ENCODE measurements at regions not wholly inside any gene's neighbourhood (a gene's known extent, or its start where the extent isn't known, plus 50 kb on each side); places are given as distances from the start of the nearest gene placed in this dataset.
"Not testable (repeated sequence)": the region's sequence is repeated elsewhere in the genome, so short reads cannot be mapped to it uniquely, and the experiment has no call there.

DNA sequence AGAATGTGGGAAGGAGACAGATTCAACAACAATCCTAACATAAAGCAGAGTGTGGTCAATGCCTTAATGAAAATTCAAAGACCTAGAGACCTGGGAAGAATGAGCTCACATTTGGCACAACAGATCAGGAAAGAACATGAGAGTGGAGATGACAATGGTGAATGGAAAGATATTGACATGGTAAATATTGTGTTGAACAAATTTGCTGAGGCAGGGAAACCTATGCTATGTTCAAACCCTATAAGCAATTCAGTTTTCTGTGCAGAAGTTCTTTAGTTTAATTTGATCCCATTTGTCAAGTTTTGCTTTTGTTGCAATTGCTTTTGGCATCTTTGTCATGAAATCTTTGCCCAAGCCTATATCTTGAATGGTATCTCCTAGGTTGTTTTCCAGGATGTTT is 199.4 kb upstream of the LRRTM4 start:
- no peak for DNase-seq (ENCODE audit: low spot score)

DNA sequence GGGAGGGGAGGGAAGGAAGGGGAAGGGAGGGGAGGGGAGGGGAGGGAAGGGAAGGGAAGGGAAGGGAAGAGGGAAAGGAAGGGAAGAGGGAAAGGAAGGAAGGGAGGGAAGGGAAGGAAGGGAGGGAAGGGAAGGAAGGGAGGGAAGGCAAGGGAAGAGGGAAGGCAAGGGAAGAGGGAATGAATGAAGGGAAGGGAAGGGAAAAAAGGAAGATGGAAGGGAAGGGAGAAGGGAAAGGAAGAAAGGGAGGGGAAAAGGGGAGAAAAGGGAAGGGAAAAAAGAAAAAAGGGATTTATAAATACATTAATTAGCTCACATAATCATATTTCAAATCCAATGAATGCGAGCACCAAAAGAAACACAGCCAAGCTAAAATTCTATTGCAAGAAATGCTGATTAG is 202.9 kb upstream of the LRRTM4 start:
- DNase-seq (ENCODE audit: low spot score): no peak

DNA sequence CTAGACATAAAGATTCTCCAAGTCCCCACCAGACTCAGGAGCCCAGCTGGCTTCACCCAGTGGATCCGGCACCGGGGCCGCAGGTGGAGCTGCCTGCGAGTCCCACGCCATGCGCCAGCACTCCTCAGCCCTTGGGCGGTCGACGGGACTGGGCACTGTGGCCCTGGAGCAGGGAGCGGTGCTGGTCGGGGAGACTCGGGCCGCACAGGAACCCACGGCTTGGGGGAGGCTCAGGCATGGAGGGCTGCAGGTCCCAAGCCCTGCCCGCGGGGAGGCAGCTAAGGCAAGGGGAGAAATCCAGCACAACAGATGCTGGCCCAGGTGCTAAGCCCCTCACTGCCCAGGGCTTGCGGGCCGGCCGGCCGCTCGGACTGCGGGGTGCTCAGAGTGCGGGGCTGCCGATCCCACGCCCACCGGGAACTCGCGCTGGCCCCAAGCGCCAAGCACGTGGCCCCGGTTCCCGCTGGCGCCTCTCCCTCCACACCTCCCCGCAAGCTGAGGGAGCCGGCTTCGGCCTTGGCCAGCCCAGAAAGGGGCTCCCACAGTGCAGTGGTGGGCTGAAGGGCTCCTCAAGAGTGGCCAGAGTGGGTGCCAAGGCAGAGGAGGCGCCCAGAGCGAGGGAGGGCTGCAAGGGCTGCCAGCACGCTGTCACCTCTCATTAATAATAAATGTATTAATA is 212.6 kb upstream of the LRRTM4 start:
- not testable (repeated sequence) for DNase-seq (ENCODE audit: low spot score)

DNA sequence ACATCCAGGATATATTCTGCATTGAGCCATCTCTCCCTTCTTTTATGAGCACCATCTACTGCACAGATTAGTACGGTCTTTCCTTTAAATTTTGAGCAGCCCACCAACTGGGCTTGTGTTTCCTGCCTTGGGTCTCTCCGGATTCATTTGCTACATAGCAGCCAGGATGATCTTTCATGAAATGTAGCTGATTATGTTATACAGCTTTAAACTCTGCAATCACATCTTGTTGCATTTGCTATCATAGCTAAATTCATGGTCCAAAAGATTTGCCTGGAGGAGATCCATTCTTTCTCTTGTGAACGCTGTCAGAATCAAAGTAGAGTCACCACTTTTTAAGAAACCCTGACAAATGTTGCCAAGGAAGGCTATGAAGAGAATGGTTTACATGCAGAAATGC is 215.1 kb upstream of the LRRTM4 start:
- no peak for DNase-seq (ENCODE audit: low spot score)

DNA sequence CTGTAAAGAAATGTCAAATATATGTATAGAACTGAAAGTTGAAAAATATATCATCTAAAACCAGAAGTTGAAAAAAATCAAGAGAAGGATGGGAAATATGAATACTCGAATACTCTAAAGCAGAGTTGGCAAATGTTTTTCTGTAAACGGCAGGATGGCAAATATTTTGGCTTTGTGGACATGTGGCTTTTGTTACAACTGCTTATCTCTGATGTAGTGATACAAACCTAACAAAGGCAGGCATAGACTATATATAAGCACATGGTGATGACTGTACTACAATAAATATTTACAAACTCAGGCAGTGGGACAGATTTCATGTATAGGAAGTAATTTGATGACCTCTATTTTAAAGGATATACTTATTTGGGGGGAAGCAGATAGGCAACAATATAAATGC is 224.6 kb upstream of the LRRTM4 start:
- DNase-seq (ENCODE audit: low spot score): no peak

DNA sequence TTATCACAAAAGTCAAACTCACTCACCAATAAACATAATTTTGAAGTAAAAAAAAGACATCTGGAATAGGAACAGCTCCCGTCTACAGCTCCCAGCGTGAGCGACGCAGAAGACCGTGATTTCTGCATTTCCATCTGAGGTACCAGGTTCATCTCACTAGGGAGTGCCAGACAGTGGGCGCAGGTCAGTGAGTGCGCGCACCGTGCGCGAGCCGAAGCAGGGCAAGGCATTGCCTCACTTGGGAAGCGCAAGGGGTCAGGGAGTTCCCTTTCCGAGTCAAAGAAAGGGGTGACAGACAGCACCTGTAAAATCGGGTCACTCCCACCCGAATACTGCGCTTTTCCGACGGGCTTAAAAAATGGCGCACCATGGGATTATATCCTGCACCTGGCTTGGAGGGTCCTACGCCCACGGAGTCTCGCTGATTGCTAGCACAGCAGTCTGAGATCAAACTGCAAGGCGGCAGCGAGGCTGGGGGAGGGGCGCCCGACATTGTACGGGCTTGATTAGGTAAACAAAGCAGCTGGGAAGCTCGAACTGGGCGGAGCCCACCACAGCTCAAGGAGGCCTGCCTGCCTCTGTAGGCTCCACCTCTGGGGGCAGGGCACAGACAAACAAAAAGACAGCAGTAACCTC is 231.7 kb upstream of the LRRTM4 start:
- DNase-seq (ENCODE audit: low spot score): not testable (repeated sequence)

DNA sequence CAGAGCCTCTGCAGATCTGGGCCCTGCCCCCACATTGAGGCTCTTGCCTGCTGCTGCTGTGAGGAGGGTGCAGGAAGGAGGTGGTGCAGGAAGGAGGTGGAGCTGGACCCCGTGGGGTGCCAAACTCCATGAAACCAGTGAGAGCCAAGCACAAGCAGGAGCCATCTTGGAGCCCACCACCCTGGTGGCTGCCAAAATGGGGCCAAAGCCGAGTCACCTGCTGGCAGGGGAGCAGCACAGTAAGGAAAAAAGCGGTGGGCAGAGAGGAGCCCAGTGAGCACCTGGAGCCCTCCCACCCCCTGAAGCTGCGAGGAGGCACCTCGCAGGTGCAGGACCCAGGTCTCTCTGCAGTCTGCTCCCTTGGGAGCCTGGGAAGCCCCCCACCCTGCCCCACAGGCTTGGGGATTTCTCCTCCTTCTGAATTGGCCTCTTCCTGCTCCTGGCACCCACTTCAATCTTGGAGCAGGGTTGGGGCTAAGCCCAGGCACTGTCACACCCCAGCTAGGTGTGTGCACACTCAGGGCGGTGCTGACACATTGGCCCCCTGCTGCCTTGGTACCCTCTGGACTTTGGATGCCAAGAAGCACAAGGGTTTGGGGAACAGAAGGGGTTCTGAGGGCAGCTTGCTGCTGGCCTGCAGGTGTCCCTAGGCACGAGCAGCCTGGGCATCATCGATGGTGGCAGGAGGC is 245.4 kb upstream of the LRRTM4 start:
- no peak for DNase-seq (ENCODE audit: low spot score)

DNA sequence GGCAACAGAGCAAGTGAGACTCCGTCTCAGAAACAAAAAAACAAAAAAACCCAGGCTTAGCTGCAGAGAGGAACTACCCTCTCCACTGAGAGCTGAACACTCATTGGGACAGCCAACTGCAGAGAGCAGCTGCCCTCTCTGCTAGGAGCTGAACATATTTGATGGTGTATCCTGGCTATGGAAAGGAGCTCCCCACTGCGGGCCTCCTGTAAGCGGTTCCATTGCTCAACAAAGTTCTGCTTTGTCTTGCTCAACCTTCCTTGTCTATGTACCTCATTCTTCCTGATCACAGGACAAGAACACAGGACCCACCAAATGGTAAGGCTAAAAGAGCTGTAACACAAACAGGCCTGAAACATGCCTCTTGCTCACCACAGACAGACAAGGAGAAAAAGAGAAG is 246.3 kb upstream of the LRRTM4 start:
- DNase-seq (ENCODE audit: low spot score): no peak

DNA sequence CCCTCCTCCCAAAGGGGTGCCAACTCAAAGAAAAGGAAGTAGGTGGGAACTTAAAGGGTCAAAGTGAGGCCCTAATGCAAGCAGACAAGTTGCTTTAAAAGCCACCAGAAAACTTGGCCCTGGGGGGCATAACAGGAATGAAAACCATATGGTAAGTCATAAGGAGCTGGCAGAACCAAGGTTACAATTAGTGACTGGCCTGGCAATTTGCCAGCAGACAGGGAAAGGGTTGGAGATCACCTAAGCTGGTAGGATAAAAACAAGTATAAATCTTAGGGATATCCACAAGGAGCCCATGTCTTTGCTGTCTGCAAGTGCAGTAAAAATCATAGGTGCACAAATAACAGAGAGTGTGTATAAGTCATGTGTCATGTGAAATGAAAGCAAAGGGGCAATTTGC is 256.7 kb upstream of the LRRTM4 start:
- DNase-seq (ENCODE audit: low spot score): no peak

DNA sequence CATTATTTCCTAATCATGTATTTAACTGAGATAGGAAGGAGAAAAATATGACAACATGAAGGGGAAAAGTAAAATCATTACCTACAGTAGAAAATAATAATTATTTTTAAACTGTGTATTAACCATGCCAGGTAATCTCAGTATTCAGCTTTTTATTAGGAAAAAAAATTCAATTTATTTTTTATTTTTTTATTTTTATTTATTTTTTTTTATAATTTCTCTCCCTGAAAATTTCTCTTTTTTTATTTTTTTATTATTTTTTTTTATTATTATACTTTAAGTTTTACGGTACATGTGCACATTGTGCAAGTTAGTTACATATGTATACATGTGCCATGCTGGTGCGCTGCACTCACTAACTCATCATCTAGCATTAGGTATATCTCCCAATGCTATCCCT is 271.3 kb upstream of the LRRTM4 start:
- not testable (repeated sequence) for DNase-seq (ENCODE audit: low spot score)

DNA sequence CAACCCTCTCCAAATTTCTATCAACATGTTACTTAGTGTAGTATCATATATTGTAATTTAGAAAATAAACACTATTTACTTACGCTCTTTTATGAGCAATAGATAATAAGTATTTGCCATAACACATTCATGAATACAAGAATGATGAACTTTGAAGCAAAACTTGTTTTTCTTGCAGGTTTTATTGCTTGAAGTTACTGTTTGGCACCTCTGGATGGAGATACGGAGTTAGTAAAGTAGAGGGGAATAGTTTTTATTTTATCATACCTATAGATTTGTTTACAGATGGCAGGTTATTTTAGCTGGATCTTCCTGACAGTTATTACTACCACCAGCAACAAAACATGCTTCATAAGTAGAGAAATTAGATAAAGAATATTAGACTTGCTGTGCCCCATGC is 274.2 kb upstream of the LRRTM4 start:
- no peak for DNase-seq (ENCODE audit: low spot score)

DNA sequence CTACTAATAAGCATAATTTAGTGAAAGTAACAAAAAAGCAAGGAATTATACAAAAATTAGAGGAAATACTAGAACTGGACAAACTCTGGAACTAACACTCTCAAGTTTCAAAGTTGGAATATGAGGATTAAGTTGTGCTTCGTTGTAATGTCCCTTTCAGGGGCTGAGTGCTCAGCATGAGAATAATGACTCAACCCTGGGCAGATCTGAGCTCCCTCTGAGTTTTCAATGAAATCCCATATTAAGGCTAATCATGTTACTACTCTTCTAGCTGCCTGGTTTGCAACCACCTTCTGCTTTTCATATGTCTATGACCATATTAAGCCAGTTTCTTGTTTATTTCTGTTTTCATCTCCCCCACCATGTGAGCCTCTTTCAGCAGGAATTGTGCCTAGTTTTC is 274.9 kb upstream of the LRRTM4 start:
- DNase-seq (ENCODE audit: low spot score): no peak

DNA sequence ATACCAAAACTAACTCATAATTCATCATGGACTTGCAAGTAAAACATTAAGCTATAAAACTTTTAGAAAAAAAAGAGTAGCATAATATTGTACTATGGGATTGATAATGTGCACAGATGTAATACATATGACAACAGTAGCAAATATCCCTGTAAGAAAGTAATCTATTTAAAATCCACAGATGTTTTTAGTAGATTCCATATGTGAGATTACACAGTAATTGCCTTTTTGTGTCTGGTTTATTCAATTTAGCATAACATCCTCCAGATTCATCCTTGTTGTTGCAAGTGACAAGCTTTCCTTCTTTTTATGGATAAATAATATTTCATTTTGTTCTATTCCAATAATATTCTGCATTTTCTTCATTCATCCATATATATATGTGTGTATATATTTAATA is 278.2 kb upstream of the LRRTM4 start:
- DNase-seq (ENCODE audit: low spot score): no peak

DNA sequence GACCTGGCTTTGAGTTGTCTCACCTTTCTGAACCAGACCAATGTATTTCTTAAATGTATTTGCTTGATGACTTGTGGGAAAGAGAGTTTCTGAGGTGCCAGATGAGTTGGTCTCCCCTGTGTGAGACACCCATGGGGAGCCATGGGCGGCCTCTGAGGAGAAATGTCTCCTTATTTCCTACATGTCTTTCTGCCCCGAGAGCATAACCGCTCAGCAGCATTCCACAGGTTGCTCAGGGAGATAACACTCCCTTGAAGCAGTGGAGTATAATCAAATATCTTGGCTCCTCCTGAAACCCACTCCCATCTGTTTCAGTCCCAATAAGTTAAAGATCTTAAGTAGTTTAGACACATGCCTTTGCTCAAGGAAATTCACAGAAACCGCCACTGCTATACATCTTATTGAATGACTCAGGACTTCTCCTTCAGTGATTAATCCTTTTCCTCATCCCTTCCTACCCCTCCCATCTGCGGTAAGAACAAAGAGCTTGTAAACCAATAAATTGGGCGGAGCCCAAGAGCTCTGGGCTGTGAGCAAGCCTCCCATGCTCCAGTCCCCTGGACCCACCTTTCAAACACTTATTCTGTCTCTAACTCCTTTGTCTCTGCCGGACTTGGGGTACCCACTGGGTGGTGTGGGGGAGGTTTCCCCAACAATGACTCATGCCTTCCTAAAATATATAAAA is 285.5 kb upstream of the LRRTM4 start:
- DNase-seq (ENCODE audit: low spot score): no peak

DNA sequence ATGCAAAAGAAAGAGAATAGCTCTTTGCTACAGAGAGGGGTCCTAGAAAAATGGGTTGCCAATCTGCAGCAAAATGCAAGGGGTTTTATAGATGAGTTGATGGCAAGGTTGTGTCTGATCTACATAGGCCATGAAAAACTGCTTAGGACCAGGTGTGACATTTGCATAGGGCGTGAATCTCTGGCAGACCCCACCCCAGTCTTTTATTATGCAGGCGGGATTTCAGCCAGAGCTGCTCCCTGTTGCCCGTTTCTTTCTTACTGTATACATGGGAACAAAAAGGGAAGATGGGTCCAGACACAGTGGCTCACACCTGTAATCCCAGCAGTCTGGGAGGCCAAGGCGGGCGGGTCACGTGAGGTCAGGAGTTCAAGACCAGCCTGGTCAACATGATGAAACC is 286.4 kb upstream of the LRRTM4 start:
- DNase-seq (ENCODE audit: low spot score): no peak

DNA sequence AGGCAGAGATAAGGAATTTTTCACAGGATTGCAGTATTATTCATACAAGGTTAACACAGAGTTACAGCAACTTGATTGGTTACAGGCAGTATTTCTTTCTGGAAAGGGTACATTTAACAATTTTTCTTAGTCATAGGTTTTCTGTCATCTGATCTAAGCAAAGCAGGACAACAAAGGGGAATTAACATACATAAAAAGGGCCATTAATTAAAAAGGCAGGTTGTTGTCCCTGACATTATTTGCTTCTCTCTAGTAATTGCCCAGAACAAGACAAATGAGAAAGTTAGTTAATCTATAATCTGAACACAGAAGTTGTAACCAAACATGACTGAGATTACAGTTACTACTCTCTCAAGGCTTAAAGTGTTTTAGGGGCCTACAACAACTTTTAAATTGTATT is 291.4 kb upstream of the LRRTM4 start:
- DNase-seq (ENCODE audit: low spot score): no peak

DNA sequence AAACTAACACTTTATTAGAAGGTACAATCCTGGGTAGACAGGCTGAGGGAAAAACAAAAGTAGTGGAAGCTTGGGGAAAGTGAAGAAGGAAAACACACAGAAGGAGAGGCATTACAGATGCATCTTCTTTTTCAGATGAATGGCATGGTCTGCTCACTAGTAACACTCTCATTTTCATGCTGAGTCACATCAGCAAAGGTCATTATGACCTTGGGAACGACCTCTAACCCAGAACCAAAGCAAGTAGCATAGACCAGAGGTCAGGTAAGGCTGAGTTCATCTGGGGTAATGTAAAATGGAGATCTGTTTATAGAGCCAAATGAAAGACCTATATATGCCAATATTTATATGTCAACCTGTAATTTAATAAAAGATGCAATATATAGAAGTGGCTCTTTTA is 294.4 kb upstream of the LRRTM4 start:
- DNase-seq (ENCODE audit: low spot score): no peak

DNA sequence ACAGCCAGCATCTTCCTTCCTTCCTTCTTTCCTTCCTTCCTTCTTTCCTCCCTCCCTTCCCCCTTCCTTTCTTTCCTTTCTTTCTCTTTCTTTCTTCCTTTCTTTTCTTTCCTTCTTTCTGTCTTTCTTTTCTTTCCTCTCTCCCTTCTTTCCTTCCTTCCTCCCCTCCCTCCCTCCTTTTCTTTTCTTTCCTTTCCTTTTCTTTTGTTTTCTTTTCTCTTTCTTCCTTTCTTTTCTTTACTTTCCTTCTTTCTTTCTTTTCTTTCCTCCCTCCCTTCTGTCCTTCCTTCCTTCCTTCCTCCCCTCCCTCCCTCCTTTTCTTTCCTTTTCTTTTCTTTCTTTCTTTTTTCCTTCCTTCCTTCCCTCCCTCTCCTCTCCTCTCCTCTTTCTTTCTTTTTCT is 296.0 kb upstream of the LRRTM4 start:
- no peak for DNase-seq (ENCODE audit: low spot score)

DNA sequence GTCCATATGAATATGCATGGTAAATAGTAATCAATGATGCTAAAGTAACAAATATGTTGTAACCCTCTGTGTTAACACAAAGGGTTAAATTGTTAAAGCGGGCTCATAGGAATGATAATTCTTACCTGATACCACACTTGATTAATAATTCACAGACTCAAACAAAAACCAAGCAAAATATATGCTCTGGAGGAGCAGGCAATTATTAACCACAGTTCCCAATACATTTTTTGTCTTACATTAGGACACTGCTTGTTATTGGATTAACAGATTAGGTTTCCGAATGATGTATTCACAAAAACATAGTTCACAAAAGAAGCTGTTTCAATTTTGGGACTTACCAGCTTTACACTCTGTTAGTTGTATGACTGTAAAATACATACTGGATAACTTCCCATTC is 300.9 kb upstream of the LRRTM4 start:
- no peak for DNase-seq (ENCODE audit: low spot score)

DNA sequence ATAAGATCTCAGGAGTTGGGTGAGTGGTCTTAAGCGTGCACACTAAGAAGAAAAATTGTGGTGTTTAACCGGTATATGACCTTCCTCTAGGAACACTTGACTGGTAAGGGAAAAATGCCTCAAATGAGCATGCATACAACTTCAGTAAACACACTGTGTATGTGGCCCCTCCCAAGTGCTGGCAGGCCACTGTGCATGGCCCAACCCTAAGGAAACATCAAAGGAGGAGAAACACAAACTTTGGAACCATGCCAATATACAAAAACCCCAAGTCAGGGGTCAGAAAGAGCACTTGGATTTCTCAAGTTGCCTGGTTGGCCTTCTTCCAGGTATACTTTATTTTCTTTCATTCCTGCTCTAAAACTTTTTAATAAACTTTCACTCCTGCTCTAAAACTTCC is 308.9 kb upstream of the LRRTM4 start:
- DNase-seq (ENCODE audit: low spot score): no peak

DNA sequence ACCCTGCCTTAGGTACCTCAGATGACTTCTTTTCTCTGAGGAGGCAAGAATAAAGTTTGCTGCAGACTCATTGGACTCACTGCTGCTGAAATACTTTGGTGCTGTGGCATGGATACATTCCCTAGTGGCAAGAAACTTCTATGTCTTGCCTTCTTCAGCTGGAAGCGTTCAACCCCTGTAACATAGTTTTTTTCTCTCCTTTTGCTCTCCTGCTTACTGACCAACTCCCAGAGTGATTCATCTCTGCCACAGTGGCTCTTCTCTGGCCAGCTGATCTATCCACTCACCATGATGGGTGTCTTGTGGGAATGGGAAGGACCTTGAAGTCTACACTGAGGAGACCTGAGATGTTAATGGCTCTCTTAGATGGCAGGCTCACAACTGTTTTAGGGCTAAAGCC is 309.3 kb upstream of the LRRTM4 start:
- no peak for DNase-seq (ENCODE audit: low spot score)

DNA sequence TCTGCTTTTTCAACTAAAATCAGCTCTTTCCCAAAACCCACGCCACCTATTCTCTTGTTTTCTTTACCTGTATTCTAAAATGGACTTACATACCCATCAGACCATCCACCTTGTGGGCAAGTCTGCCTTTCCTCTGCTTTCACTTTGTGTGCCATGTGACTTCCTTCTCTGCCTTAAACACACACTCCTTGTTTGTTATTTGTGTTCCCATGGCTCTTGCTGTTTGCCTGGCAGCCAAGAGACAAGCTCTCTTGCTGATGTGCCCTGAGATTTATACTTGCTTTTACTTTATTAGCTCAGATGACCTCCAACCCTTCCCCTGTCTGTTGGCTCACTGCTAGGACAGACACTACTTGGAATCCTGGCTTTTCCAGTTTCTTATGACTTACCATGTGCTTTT is 309.7 kb upstream of the LRRTM4 start:
- no peak for DNase-seq (ENCODE audit: low spot score)

DNA sequence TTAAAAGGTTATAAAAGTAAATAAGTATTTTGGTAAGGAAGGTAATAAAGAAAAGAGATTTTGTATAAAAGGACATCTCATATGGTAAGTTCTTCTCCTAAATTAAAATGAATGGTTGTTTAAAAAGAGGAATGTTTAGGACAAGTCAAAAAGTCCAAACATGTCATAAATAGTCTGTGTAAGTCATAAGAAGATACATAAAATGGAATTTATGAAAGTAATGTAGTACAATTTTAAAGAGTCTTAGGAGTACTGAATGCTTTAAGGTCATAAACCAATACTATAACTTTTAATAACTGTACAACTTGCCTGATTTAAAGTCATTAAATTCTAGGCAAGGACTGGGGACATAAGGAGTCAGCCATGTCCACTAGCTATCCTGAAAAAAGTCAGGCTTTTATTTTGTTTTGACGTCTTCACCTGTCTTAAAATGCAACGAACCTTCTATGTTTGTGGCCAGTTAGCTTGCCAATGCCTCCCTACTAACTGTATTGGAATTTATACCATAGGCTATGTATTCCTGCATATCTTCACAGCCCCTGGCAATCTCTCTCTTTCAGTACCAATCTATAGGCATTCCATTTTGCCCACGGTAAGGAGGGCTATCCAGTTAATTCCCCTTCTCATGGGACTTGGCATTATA is 312.3 kb upstream of the LRRTM4 start:
- DNase-seq (ENCODE audit: low spot score): no peak
